Kidney epithelial cell (primary cell): ENCODE measurements at regions not wholly inside any gene's neighbourhood (a gene's known extent, or its start where the extent isn't known, plus 50 kb on each side); places are given as distances from the start of the nearest gene placed in this dataset.

Source experiments
- DNase-seq: peaks from one replicate; pipeline ENCODE4 v3.0.0-alpha.2; 2010; ENCODE audit warnings: low read depth
- H3K27me3 ChIP-seq: 2 replicates; pipeline ENCODE4 v1.6.0; 2011; ENCODE audit warnings: low read length; ENCODE audit not compliant: control insufficient read depth, insufficient read depth
- H3K36me3 ChIP-seq: 2 replicates; pipeline ENCODE4 v1.5.1; 2011; ENCODE audit warnings: low read length; ENCODE audit not compliant: control insufficient read depth, insufficient read depth
- H3K4me3 ChIP-seq: 2 replicates; pipeline ENCODE4 v1.5.1; 2011; ENCODE audit warnings: low read depth, mild to moderate bottlenecking, control low read depth, low read length
- CTCF ChIP-seq: IDR thresholded peaks from 2 replicates; pipeline ENCODE4 v1.5.1; 2011; ENCODE audit warnings: mild to moderate bottlenecking, moderate library complexity, low read length, control low read depth, inconsistent platforms; ENCODE audit not compliant: insufficient read depth, poor library complexity, severe bottlenecking

GRCh38 chr6:85114581-85114935 is 335.3 kb upstream of the NT5E start:
- Histone ChIP-seq H3K27me3 (no peaks in the 10 kb centered on the region), H3K36me3 (no peaks in the 10 kb centered on the region), H3K4me3 (no peak overlapping the region)
- no peak for TF ChIP-seq CTCF
- DNase-seq: no peak

GRCh38 chr6:85113934-85114580 is 335.8 kb upstream of the NT5E start:
- no peak for TF ChIP-seq CTCF
- DNase-seq: no peak
- Histone ChIP-seq H3K27me3 (no peaks in the 10 kb centered on the region), H3K4me3 (no peak overlapping the region), H3K36me3 (no peaks in the 10 kb centered on the region)

- no peaks in the 10 kb centered on the region for H3K36me3 ChIP-seq
- no peak overlapping the region for H3K4me3 ChIP-seq
- H3K27me3 ChIP-seq: no peaks in the 10 kb centered on the region
- no peak for DNase-seq
- no peak for TF ChIP-seq CTCF
These were observed 337.3 kb upstream of the NT5E start for GRCh38 chr6:85112540-85112939.

GRCh38 chr6:85111481-85112011 is 338.3 kb upstream of the NT5E start:
- no peak for TF ChIP-seq CTCF
- no peaks in the 10 kb centered on the region for H3K36me3 ChIP-seq
- DNase-seq: no peak
- no peaks in the 10 kb centered on the region for H3K27me3 ChIP-seq
- H3K4me3 ChIP-seq: no peak overlapping the region

GRCh38 chr6:85110943-85111342 is 338.9 kb upstream of the NT5E start:
- no peaks in the 10 kb centered on the region for H3K27me3 ChIP-seq
- no peak for DNase-seq

More at GRCh38 chr6:85110943-85111342, 338.9 kb upstream of the NT5E start:
- TF ChIP-seq CTCF: no peak
- Histone ChIP-seq H3K4me3 (no peak overlapping the region), H3K36me3 (no peaks in the 10 kb centered on the region)
